GM18870 (cell line): ENCODE measurements at regions not wholly inside any gene's neighbourhood (a gene's known extent, or its start where the extent isn't known, plus 50 kb on each side); places are given as distances from the start of the nearest gene placed in this dataset.
"Not testable (repeated sequence)": the region's sequence is repeated elsewhere in the genome, so short reads cannot be mapped to it uniquely, and the experiment has no call there.

ENCODE experiments used
- ATAC-seq: cut with Tn5 transposase; IDR thresholded peaks from one replicate; pipeline ENCODE4 v1.9.1; 2021; ENCODE audit warnings: moderate library complexity; ENCODE audit not compliant: unreplicated experiment

DNA sequence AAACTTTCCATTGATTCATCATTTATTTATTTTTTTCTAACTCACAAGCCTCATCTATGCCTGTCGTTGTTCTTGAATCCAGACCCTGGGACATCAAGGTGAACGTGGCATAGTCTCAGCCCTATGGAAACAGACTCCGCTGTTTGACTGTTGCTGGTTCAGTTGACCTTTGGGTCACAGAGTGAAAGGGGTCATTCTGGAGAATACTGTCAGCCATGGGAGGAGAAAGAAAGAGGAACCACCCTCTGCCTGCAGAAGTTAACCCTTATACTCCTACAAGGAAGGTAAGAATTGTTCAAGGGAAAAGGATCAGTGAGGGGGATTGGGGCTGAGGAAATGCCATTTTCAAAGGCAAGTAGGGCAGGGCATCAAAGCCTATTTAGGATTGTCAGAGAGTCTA, 387.6 kb upstream of the MAF start:
- no peak for ATAC-seq

DNA sequence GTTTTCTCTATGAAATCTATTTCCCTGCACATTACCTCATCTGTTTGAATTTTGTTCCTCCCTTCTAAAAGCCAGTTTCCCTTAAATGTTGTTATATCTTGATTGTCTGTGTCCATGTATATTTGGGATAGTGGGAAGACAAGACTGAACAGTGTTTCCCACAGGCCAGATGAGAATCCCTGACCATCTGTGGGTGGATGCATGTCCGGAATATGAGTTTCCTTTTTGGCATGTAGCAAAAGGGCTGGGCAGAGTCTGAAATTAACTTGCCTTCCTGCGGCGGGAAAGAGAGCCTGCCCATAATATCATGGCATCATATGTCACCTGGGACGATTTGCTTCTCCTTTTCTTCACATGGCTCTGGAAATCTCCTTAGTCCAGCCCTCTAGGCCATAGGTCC, 385.8 kb upstream of the MAF start:
- no peak for ATAC-seq

DNA sequence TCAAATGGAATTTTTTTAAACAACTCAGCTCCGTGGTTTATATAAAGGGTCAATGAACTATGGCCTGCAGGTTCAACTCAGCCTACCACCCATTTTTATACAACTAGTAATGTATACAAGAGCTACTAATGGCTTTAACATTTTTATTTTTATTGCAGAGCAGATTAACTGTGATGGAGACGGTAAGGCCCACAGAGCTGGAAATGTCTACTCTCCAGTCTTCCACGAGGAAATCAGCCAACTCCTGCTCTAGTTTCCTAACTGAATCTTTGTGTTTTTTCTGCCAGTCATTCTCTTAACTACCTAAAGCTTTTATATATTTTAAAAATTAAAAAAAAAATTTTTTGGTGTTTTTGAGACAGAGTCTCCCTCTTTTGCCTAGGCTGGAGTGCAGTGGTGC, 385.1 kb upstream of the MAF start:
- no peak for ATAC-seq

DNA sequence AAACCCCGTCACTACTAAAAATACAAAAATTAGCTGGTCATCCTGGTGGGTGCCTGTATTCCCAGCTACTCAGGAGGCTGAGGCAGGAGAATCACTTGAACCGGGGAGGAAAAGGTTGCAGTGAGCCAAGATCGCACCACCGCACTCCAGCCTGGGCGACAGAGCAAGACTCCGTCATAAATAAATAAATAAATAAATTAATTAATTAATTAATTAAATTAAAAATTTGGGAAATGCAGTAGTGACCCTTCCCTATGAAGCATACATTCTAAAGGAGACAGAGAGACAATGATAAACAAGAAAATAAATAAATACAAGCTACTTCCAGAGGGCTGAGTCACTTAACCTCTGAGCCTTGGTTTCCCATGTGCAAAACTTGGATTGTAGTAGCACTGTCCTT, 383.6 kb upstream of the MAF start:
- not testable (repeated sequence) for ATAC-seq

DNA sequence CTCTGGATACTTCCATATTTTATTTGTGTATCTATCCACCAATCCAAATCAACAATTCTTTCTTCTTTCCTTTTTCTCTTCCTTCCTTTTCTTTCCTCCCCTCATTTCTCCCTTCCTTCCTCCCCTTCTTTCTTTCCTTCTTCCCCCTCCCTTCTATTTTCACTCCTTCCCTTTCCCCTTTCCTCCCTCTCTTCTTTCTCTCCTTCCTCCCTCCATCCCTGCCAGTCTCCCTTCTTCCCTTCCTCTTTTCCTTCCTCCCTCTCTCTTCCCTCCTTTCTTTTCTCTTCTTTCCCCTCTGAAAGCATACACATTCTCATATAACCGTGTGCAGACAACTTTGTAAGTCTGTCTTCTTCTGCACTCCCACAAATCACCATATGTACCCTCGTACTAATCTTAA, 382.3 kb upstream of the MAF start:
- no peak for ATAC-seq

DNA sequence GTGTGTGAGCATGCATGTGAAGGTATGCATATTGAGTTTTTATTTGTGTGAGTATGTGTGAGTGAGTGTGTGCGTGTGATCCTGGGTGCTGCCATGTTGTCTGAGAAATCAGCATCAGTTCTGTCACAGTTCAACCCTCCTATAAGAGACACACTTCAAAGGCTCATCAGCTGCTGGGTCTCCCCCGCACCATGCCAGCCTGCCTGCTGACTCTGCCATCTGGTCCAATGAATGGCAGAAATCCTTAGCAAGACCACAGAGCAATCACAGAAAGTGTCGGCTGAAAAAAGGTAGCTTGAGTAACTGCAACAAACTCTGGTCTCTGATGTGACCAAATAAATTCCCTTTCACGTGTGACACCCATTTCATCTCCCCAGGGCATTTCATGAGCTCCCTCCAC, 381.8 kb upstream of the MAF start:
- no peak for ATAC-seq

DNA sequence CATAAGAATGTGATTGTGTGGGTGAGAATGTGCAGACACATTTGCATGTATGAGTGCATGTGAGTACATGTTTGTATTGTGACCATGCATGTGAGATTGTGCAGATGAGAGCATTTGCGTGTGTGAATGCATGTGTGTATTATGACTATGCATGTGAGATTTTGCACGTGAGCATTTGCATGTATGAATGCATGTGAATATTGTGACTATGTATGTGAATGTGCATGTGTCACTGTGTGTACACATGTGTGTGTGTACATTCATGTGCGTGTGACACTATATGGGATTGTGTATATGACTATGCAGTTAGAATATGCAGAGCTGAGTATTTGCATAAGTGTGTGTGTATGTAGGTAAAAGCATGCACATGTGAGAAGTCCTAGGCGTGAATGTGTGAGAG, 381.3 kb upstream of the MAF start:
- ATAC-seq: no peak

DNA sequence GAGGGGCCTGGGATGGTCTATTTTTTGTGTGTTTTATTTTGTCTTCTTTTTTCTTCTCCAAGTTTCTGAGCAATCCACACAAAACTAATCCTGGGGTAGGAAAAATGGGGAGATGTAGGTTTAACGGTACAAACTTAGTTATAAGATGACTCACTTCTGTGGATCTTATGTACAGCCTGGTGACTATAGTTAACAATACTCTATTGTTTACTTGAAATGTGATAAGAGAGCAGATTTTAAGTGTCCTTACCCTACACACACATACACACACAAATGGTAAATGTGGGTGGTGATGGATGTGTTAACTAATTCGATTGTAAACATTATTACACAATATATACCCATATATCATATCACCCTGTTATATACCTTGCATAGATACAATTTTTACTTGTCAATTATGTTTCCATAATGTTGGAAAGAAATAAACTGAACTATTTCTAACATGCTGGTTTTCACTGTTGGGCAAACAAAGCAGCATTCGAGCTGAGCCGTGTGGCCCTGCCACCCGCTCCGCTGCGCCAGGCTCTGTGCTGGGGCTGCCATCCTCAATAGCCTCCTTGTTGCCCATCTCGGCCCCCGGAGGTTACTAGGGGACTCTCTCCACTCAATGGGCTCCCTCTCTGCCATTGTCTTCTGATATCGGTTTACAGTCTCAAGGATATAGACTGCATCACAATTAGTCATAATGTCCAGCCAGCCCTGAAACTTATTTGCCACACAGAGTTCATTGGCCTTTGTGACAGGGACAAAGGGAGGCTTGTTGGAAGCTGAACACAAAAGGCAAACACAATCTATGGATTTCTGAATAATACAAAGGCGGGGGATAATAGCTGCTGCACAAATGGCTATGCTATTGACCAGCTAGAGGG, 380.3 kb upstream of the MAF start:
- no peak for ATAC-seq

DNA sequence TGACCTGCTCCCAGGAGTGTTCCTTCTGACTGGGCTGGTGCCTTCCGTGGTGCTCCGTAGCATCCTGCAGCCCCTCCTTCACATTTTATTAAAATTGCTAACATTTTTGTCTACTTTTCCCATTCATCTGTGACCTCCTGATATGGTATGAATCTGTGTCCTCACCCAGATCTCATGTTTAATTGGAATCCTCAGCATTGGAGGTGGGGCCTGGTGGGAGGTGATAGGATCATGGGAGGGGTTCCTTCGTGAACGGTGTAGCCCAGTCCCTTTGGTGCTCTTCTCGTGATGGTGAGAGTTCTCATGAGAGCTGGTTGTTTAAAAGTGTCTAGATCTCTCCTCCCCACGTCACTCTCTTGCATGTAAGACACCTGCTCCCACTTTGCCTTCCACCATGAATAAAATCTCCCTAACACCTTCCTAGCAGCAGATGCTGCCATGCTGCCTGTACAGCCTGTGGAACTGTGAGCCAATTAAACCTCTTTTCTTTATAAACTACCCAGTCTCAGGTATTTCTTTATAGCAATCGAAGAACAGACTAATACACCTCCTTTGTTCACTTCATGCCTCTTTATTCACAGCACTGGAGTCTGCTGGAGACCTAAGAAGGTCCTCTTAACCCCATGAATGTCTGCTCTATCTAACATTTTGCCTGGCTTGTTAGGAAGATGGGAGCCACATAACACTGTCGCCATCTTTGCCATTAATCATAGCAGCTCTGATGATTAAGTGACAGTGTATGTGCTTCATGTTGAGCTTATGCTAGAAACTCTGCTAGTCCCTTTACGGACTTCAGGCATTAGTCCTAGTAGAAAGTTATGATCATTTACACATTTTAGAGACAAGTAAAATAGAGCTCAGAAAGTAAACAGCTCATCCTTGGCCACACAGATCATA, 377.7 kb upstream of the MAF start:
- no peak for ATAC-seq

DNA sequence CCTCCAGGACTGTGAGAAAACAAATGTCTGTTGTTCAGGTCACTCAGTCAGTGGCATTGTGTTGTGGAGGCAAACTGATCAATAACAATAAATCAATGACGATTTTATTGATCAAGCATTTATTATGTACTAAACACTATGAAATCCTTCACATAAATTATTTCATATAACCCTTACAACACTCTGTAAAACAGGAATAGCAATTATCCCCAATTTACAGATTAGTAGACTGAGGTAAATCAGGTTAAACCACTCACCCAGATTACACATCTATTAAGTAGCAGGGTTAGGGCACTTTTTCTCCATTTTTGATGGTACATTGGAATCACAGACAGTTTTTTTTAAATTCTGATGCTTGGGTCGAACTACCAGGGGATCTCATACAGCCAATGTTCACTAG, 372.8 kb upstream of the MAF start:
- no peak for ATAC-seq

DNA sequence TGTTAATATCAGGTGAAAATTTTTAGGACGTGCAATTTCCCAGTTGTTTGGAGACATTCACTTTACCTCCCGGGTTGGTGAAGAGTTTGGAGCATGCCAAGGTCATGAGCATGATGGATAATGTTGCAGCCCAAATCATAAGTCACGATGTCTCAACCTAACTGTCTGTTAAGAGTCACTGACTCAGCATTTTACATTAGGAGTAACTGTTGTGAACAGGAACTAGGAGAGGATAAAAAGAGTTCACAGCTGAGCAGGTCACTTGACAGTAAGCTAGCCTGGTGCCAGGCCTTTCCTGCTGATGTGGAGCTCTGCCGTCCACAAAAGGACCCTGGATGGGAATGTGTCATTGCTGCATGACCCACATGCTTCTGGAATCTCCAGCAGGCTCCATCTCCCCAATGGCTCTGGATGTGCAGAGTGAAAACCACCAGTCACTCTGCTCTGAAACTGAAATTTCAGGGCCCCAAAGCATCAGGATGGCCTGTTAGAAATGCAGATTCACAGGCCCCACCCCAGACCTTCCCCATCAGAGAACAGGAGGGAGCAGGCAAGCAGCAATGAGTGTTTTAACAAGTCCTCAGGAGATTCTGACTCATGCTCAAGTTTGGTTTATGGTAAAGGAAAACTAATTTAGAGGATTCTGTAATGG, 371.6 kb upstream of the MAF start:
- ATAC-seq: no peak

DNA sequence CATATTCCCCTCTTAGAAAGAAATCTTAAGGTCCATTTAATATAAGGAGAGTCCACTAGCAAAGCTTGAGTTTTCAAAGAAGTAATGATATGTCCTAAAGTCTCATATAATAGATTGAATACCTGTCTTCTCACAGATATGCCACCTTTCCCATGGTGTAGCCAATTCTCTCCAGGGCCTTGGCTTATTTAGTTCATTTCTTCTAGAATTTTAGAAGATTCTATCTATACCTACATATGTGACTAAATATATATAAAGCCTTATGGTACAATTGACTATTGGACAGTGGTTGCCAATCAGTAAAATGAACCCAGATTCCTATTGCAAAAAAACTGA, 370.7 kb upstream of the MAF start:
- no peak for ATAC-seq

DNA sequence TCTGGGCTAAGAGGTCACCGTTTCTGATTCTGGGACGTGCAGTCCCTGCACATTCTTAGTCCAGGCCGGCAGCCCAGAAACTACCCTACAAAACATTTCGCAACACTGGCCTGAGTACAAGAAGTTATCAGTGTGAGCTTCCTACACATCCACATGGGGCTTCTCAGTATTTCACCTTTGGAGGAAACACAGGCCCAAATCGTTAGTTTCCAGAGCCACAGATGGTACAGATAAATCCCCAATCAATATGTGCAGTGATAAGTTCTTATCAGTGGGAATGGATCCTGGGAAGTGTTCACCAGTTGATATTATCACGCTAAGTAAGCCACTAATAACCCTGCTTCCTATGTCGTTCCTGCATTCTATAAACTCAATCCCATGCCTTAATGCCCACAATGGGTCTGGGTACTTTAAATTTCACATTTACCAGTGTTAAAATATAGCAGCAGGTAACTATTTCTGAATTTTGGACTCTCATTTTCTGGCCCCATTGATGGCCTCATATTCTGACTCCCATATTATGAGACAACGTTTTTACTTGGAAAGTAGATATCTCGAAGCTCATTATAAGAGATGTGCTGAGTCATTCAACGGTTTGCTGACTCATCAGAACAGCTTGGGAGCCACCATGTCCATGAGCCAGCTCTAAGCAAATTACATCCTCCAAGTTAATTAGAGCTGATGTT, 370.2 kb upstream of the MAF start:
- ATAC-seq: no peak

DNA sequence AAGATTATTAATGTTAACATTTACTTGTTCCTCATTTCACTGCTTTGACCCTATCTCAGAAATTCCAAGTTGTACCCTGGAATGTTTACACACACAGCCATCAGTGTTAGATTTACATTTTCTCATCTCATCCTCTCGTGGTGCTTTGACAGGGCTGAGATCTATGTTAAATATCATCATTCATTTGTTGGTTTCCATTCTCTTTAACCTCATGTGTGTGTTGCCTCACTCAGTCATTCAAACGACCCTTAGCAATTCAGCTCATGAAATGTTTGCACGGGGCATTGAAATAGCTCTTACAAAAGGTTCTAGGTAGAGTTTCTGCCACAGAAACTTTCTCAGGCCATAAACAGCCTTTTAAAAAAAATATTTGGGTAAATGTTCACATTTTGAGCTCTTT, 369.6 kb upstream of the MAF start:
- ATAC-seq: no peak

DNA sequence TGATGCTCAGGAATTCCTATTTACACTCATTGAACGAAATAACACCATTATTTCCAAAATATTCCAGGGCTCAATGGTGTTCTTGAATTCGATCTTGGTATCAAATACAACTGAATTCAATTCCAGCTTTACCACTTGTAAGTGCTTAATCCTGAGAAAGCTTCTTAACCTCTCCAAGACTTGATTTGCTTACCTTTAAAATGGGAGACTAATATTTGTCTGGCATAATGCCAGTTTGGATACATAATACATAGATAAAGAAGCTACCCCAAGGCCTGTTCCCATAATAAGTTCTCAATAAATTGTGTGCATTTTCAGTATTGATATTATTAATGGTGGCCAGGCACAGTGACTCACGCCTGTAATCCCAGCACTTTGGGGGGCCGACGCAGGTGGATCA, 368.9 kb upstream of the MAF start:
- no peak for ATAC-seq

DNA sequence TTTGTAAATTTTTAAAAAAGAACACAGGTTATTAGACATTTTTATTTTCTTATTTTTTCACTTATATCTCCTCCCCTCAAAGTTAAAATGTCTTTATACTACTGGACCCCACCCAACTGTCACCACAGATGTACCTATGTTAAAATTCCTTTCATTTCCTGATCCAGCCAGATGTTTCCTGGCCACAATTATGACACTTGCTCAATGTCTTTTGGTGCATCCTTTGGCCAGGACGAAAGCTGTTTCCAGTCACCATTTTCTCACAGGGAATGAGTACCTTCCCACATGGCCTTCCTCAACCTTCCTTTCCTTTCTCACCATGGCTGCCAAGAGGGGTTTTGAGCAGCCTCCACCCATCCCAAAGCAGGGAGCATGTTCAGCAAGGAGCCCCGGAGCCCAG, 365.7 kb upstream of the MAF start:
- ATAC-seq: no peak

DNA sequence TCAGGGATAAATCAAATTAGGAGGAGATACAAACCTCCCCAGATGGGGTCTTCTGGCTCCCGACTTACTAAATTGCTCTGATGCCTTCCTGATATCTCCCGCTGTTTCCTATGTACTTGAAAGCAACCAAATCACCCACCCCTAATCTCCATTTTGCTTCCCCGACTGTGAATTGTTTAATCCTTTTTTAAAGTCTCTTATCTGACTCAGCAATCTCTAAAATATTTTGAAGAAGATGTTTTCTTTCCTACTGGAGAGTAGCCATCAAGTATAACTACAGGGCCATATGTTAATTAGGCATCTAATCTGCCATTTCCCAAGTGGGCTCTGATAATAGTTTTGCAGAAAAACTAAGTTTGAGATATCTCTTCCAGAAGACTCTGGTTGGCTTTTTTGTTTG, 365.2 kb upstream of the MAF start:
- no peak for ATAC-seq

DNA sequence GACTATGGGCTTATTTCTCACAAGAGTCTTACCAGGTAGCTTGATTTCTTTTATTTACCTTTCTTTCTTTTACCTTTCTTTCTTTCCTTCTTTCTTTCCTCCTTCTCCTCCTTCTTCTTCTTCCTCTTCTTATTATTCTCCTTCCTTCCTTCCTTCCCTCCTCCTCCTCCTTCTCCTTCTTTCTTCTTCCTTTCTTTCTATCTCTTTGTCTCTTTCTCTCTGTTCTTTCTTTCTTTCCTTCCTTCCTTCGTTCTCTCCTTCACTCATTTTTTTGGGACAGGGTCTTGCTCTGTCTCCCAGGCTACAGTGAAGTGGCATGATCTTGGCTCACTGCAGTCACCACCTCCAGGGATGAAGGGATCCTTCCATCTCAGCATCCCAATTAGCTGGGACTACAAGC, 363.6 kb upstream of the MAF start:
- ATAC-seq: no peak

DNA sequence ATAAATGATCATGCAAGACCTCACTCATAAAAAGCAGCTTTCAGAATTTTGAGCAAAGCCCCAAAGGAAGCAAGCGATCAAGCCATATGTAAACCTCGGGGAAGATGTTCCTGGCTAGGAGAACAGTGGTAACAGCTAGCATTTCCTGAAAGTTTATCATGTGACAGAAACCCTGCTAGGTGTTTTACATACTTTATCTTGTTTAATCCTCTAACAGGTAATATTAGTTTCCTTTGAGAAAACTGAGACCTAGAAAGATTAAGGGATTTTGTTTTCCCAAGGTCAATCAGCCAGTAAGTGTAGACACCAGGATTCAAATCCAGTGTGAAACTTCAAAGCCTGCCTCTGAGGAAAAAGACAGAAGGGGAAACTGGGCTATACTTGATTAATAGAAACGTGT, 362.4 kb upstream of the MAF start:
- ATAC-seq: no peak

DNA sequence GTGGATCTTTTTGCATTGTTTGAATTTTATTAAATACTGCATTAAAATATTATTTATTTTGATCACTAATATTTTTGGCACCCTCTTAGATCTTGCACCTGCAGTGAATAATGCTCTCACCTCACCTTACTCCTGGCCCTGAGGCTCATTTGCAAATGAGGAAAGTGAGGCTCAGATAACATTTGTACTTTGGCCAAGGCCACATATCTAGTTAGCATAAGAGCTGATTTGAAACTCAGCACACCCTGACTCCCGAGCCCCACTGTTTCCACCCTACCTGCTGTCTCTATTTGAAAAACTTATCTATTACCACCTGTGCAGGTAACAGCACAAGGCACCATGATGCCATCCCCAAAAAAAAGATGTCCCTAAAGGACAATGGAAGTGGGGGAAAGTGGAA, 358.7 kb upstream of the MAF start:
- ATAC-seq: no peak
